GM23338 (cell line): ENCODE measurements at regions not wholly inside any gene's neighbourhood (a gene's known extent, or its start where the extent isn't known, plus 50 kb on each side); places are given as distances from the start of the nearest gene placed in this dataset.

Experiments used
- ATAC-seq: fragments of 200-7000 bp; cut with Tn5 transposase; 3 replicates; pipeline ENCODE4 v1.9.1; 2020
- DNase-seq: peaks from one replicate; pipeline ENCODE4 v3.0.0-alpha.2; 2015; ENCODE audit warnings: low spot score
- H2AFZ ChIP-seq: fragments of 200-600 bp; sonication (generic); 2 replicates; pipeline ENCODE4 v1.8.0; 2016; ENCODE audit warnings: antibody characterized with exemption, mild to moderate bottlenecking, moderate library complexity
- H3F3A ChIP-seq: fragments of 200-600 bp; sonication (generic); replicated peaks from 2 replicates; pipeline ENCODE4 v1.8.0; 2017; ENCODE audit warnings: antibody characterized with exemption, mixed run types, low read depth
- H3K27ac ChIP-seq: fragments of 200-600 bp; sonication (generic); 2 replicates; pipeline ENCODE4 v1.6.1; 2016; ENCODE audit warnings: low read depth
- H3K27me3 ChIP-seq: fragments of 200-600 bp; sonication (generic); 2 replicates; pipeline ENCODE4 v1.8.0; 2016; ENCODE audit warnings: mild to moderate bottlenecking, mixed run types, moderate library complexity; ENCODE audit not compliant: insufficient read depth
- H3K36me3 ChIP-seq: fragments of 200-600 bp; sonication (generic); 2 replicates; pipeline ENCODE4 v1.8.0; 2016; ENCODE audit warnings: mild to moderate bottlenecking; ENCODE audit not compliant: insufficient read depth
- H3K4me1 ChIP-seq: fragments of 200-600 bp; sonication (generic); 2 replicates; pipeline ENCODE4 v1.8.0; 2016; ENCODE audit warnings: mild to moderate bottlenecking, moderate library complexity; ENCODE audit not compliant: insufficient read depth
- H3K4me2 ChIP-seq: fragments of 200-600 bp; sonication (generic); 2 replicates; pipeline ENCODE4 v1.7.1; 2017; ENCODE audit warnings: mixed run types
- H3K4me3 ChIP-seq: fragments of 200-600 bp; sonication (generic); 2 replicates; pipeline ENCODE4 v1.6.1; 2016; ENCODE audit warnings: mixed run types
- H3K79me2 ChIP-seq: fragments of 200-600 bp; sonication (generic); replicated peaks from 2 replicates; pipeline ENCODE4 v1.8.0; 2017; ENCODE audit warnings: mild to moderate bottlenecking; ENCODE audit not compliant: insufficient read depth
- H3K9me2 ChIP-seq: fragments of 200-600 bp; sonication (generic); 2 replicates; pipeline ENCODE4 v1.8.0; 2017; ENCODE audit not compliant: insufficient read depth
- H4K20me1 ChIP-seq: fragments of 200-600 bp; sonication (generic); replicated peaks from 2 replicates; pipeline ENCODE4 v1.8.0; 2017; ENCODE audit warnings: mild to moderate bottlenecking; ENCODE audit not compliant: insufficient read depth
- H3K27ac Mint-ChIP-seq: 2 replicates; pipeline ENCODE4 v1.8.0; 2020; ENCODE audit warnings: inconsistent platforms, mild to moderate bottlenecking, moderate library complexity, mixed read lengths
- H3K27me3 Mint-ChIP-seq: 3 replicates; pipeline ENCODE4 v1.8.0; 2022; ENCODE audit warnings: low read depth, mild to moderate bottlenecking, moderate library complexity, mixed read lengths, inconsistent platforms; ENCODE audit not compliant: insufficient read depth, poor library complexity
- H3K36me3 Mint-ChIP-seq: 3 replicates; pipeline ENCODE4 v1.8.0; 2021; ENCODE audit warnings: low read depth, mild to moderate bottlenecking, inconsistent platforms, moderate library complexity, mixed read lengths
- H3K4me1 Mint-ChIP-seq: 3 replicates; pipeline ENCODE4 v1.8.0; 2020; ENCODE audit warnings: mild to moderate bottlenecking, inconsistent platforms, mixed read lengths
- H3K4me3 Mint-ChIP-seq: 3 replicates; pipeline ENCODE4 v1.8.0; 2021; ENCODE audit warnings: moderate library complexity, mild to moderate bottlenecking, inconsistent platforms, mixed read lengths
- H3K9me3 Mint-ChIP-seq: 3 replicates; pipeline ENCODE4 v1.8.0; 2020; ENCODE audit warnings: moderate library complexity, mild to moderate bottlenecking, inconsistent platforms, mixed read lengths
- CREB1 ChIP-seq: fragments of 250-450 bp; sonication (Bioruptor Pico); IDR thresholded peaks from 2 replicates; pipeline ENCODE4 v1.5.0; 2020; ENCODE audit warnings: low read depth, mild to moderate bottlenecking, moderate library complexity
- EZH2phosphoT487 ChIP-seq: fragments of 200-600 bp; sonication (generic); IDR thresholded peaks from one replicate; pipeline ENCODE4 v1.8.1; 2018; ENCODE audit warnings: antibody characterized with exemption; ENCODE audit not compliant: unreplicated experiment
- JUNB ChIP-seq: IDR thresholded peaks from one replicate; pipeline ENCODE4 v1.6.1; 2016; ENCODE audit warnings: antibody characterized with exemption; ENCODE audit not compliant: unreplicated experiment
- NANOG ChIP-seq: IDR thresholded peaks from 2 replicates; pipeline ENCODE4 v1.6.1; 2016; ENCODE audit warnings: antibody characterized with exemption, borderline replicate concordance
- POLR2AphosphoS5 ChIP-seq: IDR thresholded peaks from 2 replicates; pipeline ENCODE4 v1.6.1; 2016; ENCODE audit warnings: antibody characterized with exemption, low read depth
- STAT1 ChIP-seq: IDR thresholded peaks from one replicate; pipeline ENCODE4 v1.6.1; 2016; ENCODE audit warnings: antibody characterized with exemption; ENCODE audit not compliant: unreplicated experiment
- ZNF114 ChIP-seq: fragments of 250-450 bp; sonication (Bioruptor Pico); IDR thresholded peaks from 2 replicates; pipeline ENCODE4 v1.5.0; 2020; ENCODE audit warnings: mild to moderate bottlenecking, moderate library complexity
- ZNF331 ChIP-seq: fragments of 250-450 bp; sonication (Bioruptor Pico); IDR thresholded peaks from 2 replicates; pipeline ENCODE4 v1.5.0; 2020; ENCODE audit warnings: low read depth, mild to moderate bottlenecking, moderate library complexity
- TF ChIP-seq, protein P1 (sequence below): fragments of 250-450 bp; sonication (Bioruptor Pico); IDR thresholded peaks from 2 replicates; pipeline ENCODE4 v1.5.0; 2020; ENCODE audit warnings: mild to moderate bottlenecking, moderate library complexity
- TF ChIP-seq, protein P2 (sequence below), 2 experiments: fragments of 200-600 bp in 1 of 2; sonication (generic) in 1 of 2; conservative IDR thresholded peaks; 2 replicates each; pipeline versions ENCODE4 v1.5.1 to v1.6.1; 2016 to 2017; ENCODE audit warnings: antibody characterized with exemption in 2 of 2, low read depth in 2 of 2, mild to moderate bottlenecking in 2 of 2, moderate library complexity in 1 of 2
- TF ChIP-seq, protein P3 (sequence below): IDR thresholded peaks from 2 replicates; pipeline ENCODE4 v1.6.1; 2016; ENCODE audit warnings: antibody characterized with exemption

DNA sequence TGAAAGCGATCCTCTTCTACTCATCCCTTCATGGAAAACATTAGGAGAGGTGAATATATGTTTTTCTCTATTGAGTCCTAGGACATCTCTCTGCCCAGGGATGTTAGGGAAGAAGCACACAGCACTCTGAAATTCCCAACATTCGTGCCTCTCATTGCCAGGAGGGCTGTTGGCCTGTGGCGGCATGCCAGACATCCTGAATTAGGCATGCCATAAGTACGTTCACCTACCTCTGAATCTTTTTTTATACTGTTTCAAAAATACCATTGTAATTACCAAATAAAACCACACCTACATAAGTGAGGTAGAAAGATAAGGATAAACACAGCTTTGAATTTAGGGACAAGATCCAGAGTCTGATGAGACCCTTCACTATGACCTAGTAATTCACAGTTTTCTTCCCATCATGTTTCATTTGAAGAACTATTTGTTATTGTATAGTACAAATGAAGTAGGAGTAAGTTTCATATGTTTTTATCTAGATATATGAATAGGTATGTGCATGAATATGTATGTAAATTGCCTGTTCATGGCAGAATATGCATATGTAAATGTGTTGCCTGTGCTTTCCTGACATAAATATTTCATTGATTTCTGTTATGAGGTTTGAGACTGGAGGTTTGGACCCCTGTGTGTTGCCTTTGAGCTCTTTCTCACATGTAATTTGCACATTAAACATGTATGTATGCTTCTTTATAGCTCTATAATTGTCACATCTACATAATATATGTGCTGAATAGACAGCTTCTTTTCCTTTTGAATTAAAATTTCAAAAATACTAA lies 66.6 kb upstream of the STAM2 start (continued):
- TF ChIP-seq, protein P1, sequence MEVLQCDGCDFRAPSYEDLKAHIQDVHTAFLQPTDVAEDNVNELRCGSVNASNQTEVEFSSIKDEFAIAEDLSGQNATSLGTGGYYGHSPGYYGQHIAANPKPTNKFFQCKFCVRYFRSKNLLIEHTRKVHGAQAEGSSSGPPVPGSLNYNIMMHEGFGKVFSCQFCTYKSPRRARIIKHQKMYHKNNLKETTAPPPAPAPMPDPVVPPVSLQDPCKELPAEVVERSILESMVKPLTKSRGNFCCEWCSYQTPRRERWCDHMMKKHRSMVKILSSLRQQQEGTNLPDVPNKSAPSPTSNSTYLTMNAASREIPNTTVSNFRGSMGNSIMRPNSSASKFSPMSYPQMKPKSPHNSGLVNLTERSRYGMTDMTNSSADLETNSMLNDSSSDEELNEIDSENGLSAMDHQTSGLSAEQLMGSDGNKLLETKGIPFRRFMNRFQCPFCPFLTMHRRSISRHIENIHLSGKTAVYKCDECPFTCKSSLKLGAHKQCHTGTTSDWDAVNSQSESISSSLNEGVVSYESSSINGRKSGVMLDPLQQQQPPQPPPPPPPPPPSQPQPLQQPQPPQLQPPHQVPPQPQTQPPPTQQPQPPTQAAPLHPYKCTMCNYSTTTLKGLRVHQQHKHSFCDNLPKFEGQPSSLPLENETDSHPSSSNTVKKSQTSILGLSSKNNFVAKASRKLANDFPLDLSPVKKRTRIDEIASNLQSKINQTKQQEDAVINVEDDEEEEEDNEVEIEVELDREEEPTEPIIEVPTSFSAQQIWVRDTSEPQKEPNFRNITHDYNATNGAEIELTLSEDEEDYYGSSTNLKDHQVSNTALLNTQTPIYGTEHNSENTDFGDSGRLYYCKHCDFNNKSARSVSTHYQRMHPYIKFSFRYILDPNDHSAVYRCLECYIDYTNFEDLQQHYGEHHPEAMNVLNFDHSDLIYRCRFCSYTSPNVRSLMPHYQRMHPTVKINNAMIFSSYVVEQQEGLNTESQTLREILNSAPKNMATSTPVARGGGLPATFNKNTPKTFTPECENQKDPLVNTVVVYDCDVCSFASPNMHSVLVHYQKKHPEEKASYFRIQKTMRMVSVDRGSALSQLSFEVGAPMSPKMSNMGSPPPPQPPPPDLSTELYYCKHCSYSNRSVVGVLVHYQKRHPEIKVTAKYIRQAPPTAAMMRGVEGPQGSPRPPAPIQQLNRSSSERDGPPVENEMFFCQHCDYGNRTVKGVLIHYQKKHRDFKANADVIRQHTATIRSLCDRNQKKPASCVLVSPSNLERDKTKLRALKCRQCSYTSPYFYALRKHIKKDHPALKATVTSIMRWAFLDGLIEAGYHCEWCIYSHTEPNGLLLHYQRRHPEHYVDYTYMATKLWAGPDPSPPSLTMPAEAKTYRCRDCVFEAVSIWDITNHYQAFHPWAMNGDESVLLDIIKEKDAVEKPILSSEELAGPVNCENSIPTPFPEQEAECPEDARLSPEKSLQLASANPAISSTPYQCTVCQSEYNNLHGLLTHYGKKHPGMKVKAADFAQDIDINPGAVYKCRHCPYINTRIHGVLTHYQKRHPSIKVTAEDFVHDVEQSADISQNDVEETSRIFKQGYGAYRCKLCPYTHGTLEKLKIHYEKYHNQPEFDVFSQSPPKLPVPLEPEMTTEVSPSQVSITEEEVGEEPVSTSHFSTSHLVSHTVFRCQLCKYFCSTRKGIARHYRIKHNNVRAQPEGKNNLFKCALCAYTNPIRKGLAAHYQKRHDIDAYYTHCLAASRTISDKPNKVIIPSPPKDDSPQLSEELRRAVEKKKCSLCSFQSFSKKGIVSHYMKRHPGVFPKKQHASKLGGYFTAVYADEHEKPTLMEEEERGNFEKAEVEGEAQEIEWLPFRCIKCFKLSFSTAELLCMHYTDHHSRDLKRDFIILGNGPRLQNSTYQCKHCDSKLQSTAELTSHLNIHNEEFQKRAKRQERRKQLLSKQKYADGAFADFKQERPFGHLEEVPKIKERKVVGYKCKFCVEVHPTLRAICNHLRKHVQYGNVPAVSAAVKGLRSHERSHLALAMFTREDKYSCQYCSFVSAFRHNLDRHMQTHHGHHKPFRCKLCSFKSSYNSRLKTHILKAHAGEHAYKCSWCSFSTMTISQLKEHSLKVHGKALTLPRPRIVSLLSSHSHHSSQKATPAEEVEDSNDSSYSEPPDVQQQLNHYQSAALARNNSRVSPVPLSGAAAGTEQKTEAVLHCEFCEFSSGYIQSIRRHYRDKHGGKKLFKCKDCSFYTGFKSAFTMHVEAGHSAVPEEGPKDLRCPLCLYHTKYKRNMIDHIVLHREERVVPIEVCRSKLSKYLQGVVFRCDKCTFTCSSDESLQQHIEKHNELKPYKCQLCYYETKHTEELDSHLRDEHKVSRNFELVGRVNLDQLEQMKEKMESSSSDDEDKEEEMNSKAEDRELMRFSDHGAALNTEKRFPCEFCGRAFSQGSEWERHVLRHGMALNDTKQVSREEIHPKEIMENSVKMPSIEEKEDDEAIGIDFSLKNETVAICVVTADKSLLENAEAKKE (CRISPR knock-in tag) = no peak
- TF ChIP-seq POLR2AphosphoS5 = no peak
- TF ChIP-seq, protein P2, sequence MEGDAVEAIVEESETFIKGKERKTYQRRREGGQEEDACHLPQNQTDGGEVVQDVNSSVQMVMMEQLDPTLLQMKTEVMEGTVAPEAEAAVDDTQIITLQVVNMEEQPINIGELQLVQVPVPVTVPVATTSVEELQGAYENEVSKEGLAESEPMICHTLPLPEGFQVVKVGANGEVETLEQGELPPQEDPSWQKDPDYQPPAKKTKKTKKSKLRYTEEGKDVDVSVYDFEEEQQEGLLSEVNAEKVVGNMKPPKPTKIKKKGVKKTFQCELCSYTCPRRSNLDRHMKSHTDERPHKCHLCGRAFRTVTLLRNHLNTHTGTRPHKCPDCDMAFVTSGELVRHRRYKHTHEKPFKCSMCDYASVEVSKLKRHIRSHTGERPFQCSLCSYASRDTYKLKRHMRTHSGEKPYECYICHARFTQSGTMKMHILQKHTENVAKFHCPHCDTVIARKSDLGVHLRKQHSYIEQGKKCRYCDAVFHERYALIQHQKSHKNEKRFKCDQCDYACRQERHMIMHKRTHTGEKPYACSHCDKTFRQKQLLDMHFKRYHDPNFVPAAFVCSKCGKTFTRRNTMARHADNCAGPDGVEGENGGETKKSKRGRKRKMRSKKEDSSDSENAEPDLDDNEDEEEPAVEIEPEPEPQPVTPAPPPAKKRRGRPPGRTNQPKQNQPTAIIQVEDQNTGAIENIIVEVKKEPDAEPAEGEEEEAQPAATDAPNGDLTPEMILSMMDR (conservative IDR thresholded peaks at IDR 0.05; ENCODE audit: low read depth in 2 of 2) = no peak

DNA sequence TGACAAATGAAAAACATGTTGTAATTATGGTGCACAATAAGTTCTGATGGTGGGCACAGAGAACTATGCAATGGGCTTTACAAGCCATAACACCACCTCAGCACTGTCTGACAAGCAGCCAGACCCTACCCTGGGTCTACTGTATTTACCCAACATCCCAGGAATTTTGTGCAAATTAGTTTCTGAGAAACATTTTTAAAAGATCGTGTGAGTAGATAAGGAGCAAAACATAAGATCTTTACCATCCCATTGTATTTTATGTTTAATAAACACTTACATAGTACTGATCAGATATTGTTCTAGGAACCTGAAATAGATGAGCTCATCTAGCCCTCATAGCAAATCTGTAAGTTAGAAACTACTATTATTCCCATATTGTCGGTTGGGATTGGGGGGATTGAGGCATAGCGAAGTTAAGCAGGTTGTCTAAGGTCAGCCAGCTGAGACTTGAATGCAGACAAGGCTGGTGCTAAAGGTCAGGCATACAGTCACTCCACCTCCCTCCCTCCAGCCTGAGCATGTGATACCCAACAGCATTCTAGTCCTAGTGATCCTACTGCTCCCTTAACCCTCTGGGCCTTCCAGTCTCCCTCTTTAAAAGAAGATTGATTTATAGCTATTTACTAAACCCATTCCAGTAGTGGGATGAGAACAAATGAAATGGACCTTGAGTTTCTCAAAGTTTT lies 67.4 kb upstream of the STAM2 start:
- Histone ChIP-seq H3K4me1 (no peaks in the 10 kb centered on the region), H3K36me3 (no peaks in the 10 kb centered on the region), H3K4me3 (no peak overlapping the region), H3K4me2 (no peak overlapping the region), H3K27me3 (no peaks in the 10 kb centered on the region), H3F3A (no peaks in the 10 kb centered on the region), H2AFZ (no peak overlapping the region), H4K20me1 (no peaks in the 10 kb centered on the region), H3K9me2 (no peaks in the 10 kb centered on the region), H3K27ac (no peak overlapping the region), H3K79me2 (no peaks in the 10 kb centered on the region)
- H3K4me1 Mint-ChIP-seq = no peaks in the 10 kb centered on the region
- ATAC-seq = peak; percentile 61
- H3K4me3 Mint-ChIP-seq = no peak overlapping the region
- no peaks in the 10 kb centered on the region for H3K27me3 Mint-ChIP-seq
- DNase-seq = no peak
- no peaks in the 10 kb centered on the region for H3K36me3 Mint-ChIP-seq
- no peak overlapping the region for H3K27ac Mint-ChIP-seq
- H3K9me3 Mint-ChIP-seq = peaks cover 13% of the 10 kb centered on the region; the same call in 2 of the 3 replicates
- TF ChIP-seq CREB1 (no peak), JUNB (no peak), NANOG (no peak), EZH2phosphoT487 (no peak), STAT1 (no peak), ZNF331 (CRISPR knock-in tag) (no peak), POLR2AphosphoS5 (no peak), ZNF114 (CRISPR knock-in tag) (no peak)
- TF ChIP-seq, protein P2 (conservative IDR thresholded peaks at IDR 0.05; ENCODE audit: low read depth in 2 of 2) = no peak
- TF ChIP-seq, protein P3, sequence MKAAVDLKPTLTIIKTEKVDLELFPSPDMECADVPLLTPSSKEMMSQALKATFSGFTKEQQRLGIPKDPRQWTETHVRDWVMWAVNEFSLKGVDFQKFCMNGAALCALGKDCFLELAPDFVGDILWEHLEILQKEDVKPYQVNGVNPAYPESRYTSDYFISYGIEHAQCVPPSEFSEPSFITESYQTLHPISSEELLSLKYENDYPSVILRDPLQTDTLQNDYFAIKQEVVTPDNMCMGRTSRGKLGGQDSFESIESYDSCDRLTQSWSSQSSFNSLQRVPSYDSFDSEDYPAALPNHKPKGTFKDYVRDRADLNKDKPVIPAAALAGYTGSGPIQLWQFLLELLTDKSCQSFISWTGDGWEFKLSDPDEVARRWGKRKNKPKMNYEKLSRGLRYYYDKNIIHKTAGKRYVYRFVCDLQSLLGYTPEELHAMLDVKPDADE = no peak
